HepG2 (cell line): ENCODE measurements at regions not wholly inside any gene's neighbourhood (a gene's known extent, or its start where the extent isn't known, plus 50 kb on each side); places are given as distances from the start of the nearest gene placed in this dataset.

Experiments used
- CSRNP1 ChIP-seq: sonication (generic); formaldehyde crosslinking; IDR thresholded peaks from 2 replicates; pipeline ENCODE4 v1.8.1; 2023; ENCODE audit warnings: mild to moderate bottlenecking, missing genetic modification reagents
- FOSL2 ChIP-seq: sonication (generic); formaldehyde crosslinking; IDR thresholded peaks from 2 replicates; pipeline ENCODE4 v1.4.0; 2020; ENCODE audit warnings: missing genetic modification reagents
- HMG20A ChIP-seq: IDR thresholded peaks from 2 replicates; pipeline ENCODE4 v1.6.1; 2016; ENCODE audit warnings: borderline replicate concordance
- KAT8 ChIP-seq: IDR thresholded peaks from 2 replicates; pipeline ENCODE4 v1.6.1; 2016; ENCODE audit warnings: missing genetic modification reagents, missing compliant biosample characterization
- MIER2 ChIP-seq: IDR thresholded peaks from 2 replicates; pipeline ENCODE4 v1.6.1; 2016; ENCODE audit warnings: missing biosample characterization, missing genetic modification reagents
- NFAT5 ChIP-seq: sonication (generic); formaldehyde crosslinking; IDR thresholded peaks from 2 replicates; pipeline ENCODE4 v1.4.0; 2020; ENCODE audit warnings: missing genetic modification reagents
- POLR2AphosphoS5 ChIP-seq: IDR thresholded peaks from 2 replicates; pipeline ENCODE4 v1.6.1; 2012; ENCODE audit warnings: low read depth, low read length
- RCOR2 ChIP-seq: IDR thresholded peaks from 2 replicates; pipeline ENCODE4 v1.6.1; 2016; ENCODE audit warnings: missing biosample characterization, missing genetic modification reagents
- SOX6 ChIP-seq, 2 experiments: fragments of 450-650 bp in 1 of 2; sonication (generic) in 1 of 2; formaldehyde crosslinking in 1 of 2; IDR thresholded peaks; 2 replicates each; pipeline versions ENCODE4 v1.4.0 to v1.6.1; 2017 to 2020; ENCODE audit warnings: antibody characterized with exemption in 1 of 2, mild to moderate bottlenecking in 1 of 2, missing genetic modification reagents in 1 of 2
- THRA ChIP-seq: sonication (generic); formaldehyde crosslinking; IDR thresholded peaks from 2 replicates; pipeline ENCODE4 v1.4.0; 2020; ENCODE audit warnings: missing genetic modification reagents, borderline replicate concordance
- TRIM22 ChIP-seq: fragments of 450-650 bp; IDR thresholded peaks from 2 replicates; pipeline ENCODE4 v1.6.1; 2017
- ZFP41 ChIP-seq: sonication (generic); formaldehyde crosslinking; IDR thresholded peaks from 2 replicates; pipeline ENCODE4 v1.4.0; 2020; ENCODE audit warnings: mild to moderate bottlenecking, missing genetic modification reagents, borderline replicate concordance
- ZFP82 ChIP-seq: sonication (generic); formaldehyde crosslinking; IDR thresholded peaks from 2 replicates; pipeline ENCODE4 v1.5.1; 2020; ENCODE audit warnings: mild to moderate bottlenecking, missing genetic modification reagents, borderline replicate concordance
- ZNF275 ChIP-seq: sonication (generic); formaldehyde crosslinking; IDR thresholded peaks from 2 replicates; pipeline ENCODE4 v1.8.0; 2022; ENCODE audit warnings: missing genetic modification reagents, mild to moderate bottlenecking, inconsistent platforms, borderline replicate concordance
- ZNF460 ChIP-seq: sonication (generic); formaldehyde crosslinking; IDR thresholded peaks from 2 replicates; pipeline ENCODE4 v1.5.1; 2020; ENCODE audit warnings: missing genetic modification reagents, mild to moderate bottlenecking, borderline replicate concordance
- ZNF563 ChIP-seq: sonication (generic); formaldehyde crosslinking; IDR thresholded peaks from 2 replicates; pipeline ENCODE4 v1.8.0; 2022; ENCODE audit warnings: mild to moderate bottlenecking, moderate library complexity, missing genetic modification reagents
- ZNF616 ChIP-seq: sonication (generic); formaldehyde crosslinking; IDR thresholded peaks from 2 replicates; pipeline ENCODE4 v1.5.0; 2020; ENCODE audit warnings: low read depth, mild to moderate bottlenecking, missing genetic modification reagents
- ZNF768 ChIP-seq: sonication (generic); formaldehyde crosslinking; IDR thresholded peaks from 2 replicates; pipeline ENCODE4 v1.4.0; 2020; ENCODE audit warnings: missing genetic modification reagents

- peak; percentile 51; the same call in 1 of the 2 replicates for TF ChIP-seq CSRNP1 (CRISPR knock-in tag)
- no peak; the same call in 1 of the 2 replicates for TF ChIP-seq ZNF563 (CRISPR knock-in tag)
- peak; percentile 87; the same call in 1 of the 2 replicates for TF ChIP-seq THRA (CRISPR knock-in tag)
- TF ChIP-seq ZNF460 (CRISPR knock-in tag) = no peak
- TF ChIP-seq KAT8 (CRISPR knock-in tag) = peak; percentile 78
- TF ChIP-seq MIER2 (CRISPR knock-in tag) = peak; percentile 67
- TF ChIP-seq ZNF275 = no peak
- no peak for TF ChIP-seq SOX6 (IDR thresholded peaks at IDR 0.05)
- peak; percentile 95 for TF ChIP-seq SOX6 (CRISPR knock-in tag; IDR thresholded peaks at IDR 0.05)
- TF ChIP-seq ZNF768 (CRISPR knock-in tag) = peak; percentile 68
- peak; percentile 98 for TF ChIP-seq HMG20A (CRISPR knock-in tag)
- TF ChIP-seq TRIM22 = no peak
- TF ChIP-seq NFAT5 (CRISPR knock-in tag) = no peak; the same call in 1 of the 2 replicates
- no peak for TF ChIP-seq ZFP41 (CRISPR knock-in tag)
- peak; percentile 80 for TF ChIP-seq RCOR2 (CRISPR knock-in tag)
- peak; percentile 100 for TF ChIP-seq FOSL2 (CRISPR knock-in tag)
- TF ChIP-seq POLR2AphosphoS5 = no peak
- TF ChIP-seq ZNF616 (CRISPR knock-in tag) = no peak
- 0 out of 2 replicates have a peak, but pooled peaks have one; percentile 25 for TF ChIP-seq ZFP82 (CRISPR knock-in tag)
Measured at GRCh38 chr2:234679741-234680687, 183.1 kb upstream of the ARL4C start (continued).
